Adipocyte (in vitro differentiated cells): ENCODE measurements at regions not wholly inside any gene's neighbourhood (a gene's known extent, or its start where the extent isn't known, plus 50 kb on each side); places are given as distances from the start of the nearest gene placed in this dataset.
"Not testable (repeated sequence)": the region's sequence is repeated elsewhere in the genome, so short reads cannot be mapped to it uniquely, and the experiment has no call there.

Experiments
- DNase-seq: peaks from one replicate; pipeline ENCODE4 v3.0.0-alpha.2; 2015; ENCODE audit warnings: low read depth
- H3K27me3 ChIP-seq: replicated peaks from 2 replicates; pipeline ENCODE4 v1.7.0; 2013; ENCODE audit warnings: mild to moderate bottlenecking, low read length, moderate library complexity; ENCODE audit not compliant: control insufficient read depth, insufficient read depth
- H3K36me3 ChIP-seq: 2 replicates; pipeline ENCODE4 v1.7.0; 2013; ENCODE audit warnings: low read length, mild to moderate bottlenecking, moderate library complexity; ENCODE audit not compliant: control insufficient read depth, insufficient read depth, severe bottlenecking
- H3K4me1 ChIP-seq: 2 replicates; pipeline ENCODE4 v1.7.0; 2013; ENCODE audit warnings: mild to moderate bottlenecking, low read length, moderate library complexity; ENCODE audit not compliant: control insufficient read depth, insufficient read depth
- H3K4me3 ChIP-seq: 2 replicates; pipeline ENCODE4 v1.7.0; 2013; ENCODE audit warnings: mild to moderate bottlenecking, low read length, moderate library complexity
- H3K9ac ChIP-seq: 2 replicates; pipeline ENCODE4 v1.7.0; 2013; ENCODE audit warnings: mild to moderate bottlenecking, low read length, moderate library complexity
- H3K9me3 ChIP-seq: 2 replicates; pipeline ENCODE4 v1.7.0; 2013; ENCODE audit warnings: mild to moderate bottlenecking, low read length, moderate library complexity; ENCODE audit not compliant: control insufficient read depth

GRCh38 chr16:52149003-52149402 lies 397.9 kb downstream of the TOX3 start:
- Histone ChIP-seq H3K4me1 (no peaks in the 10 kb centered on the region), H3K36me3 (no peaks in the 10 kb centered on the region), H3K4me3 (no peak overlapping the region), H3K9ac (no peak overlapping the region), H3K9me3 (no peaks in the 10 kb centered on the region), H3K27me3 (no peaks in the 10 kb centered on the region)
- DNase-seq, result no peak

DNA sequence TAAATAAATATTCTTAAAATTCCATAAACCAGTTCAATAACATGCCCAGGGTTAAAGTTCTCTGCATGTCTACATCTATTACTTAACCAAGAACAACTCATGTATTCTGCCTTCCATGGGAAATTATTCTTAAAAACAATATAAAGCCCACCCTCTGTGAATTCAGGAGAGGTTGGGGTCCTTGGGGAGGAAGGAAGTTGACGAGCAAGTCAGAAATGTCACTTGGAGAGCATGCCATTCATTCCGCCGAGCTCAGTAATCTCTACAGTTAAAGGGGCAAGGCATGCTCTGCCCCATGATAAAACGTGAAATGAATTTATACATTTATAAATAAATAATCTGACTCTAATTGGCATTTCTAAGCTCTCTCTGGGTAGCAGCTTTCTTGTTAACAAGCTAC lies 405.1 kb downstream of the TOX3 start:
- no peak for DNase-seq
- no peak overlapping the region for H3K9ac ChIP-seq
- H3K36me3 ChIP-seq, result no peaks in the 10 kb centered on the region
- H3K9me3 ChIP-seq, result no peaks in the 10 kb centered on the region
- H3K27me3 ChIP-seq, result no peaks in the 10 kb centered on the region
- no peak overlapping the region for H3K4me3 ChIP-seq
- no peaks in the 10 kb centered on the region for H3K4me1 ChIP-seq

- Histone ChIP-seq H3K4me3 (no peak overlapping the region), H3K36me3 (no peaks in the 10 kb centered on the region), H3K4me1 (no peaks in the 10 kb centered on the region), H3K9me3 (no peaks in the 10 kb centered on the region), H3K9ac (no peak overlapping the region), H3K27me3 (no peaks in the 10 kb centered on the region)
- DNase-seq, result no peak
Observed at GRCh38 chr16:52128361-52128760, 418.6 kb downstream of the TOX3 start.

DNA sequence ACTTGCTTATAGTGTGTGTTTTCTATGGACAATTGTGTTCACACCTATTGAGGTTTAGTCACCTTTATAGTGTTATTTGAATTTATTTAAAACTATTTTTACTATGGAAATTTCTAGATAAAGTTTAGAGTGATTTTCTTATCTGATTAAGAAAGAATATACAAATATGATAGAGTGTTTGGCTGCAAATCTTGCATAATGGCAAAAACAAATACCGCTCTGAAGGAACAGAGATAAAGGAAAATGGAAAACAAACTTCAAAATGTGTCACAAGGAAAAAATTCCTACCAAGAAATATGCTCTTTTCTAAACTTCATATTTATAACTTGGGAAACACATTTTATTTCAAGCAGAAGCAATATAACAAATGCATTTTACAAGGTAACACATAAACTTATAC lies 423.1 kb downstream of the TOX3 start:
- Histone ChIP-seq H3K9me3 (peaks cover 9% of the 10 kb centered on the region), H3K27me3 (no peaks in the 10 kb centered on the region), H3K4me1 (no peaks in the 10 kb centered on the region), H3K36me3 (no peaks in the 10 kb centered on the region), H3K4me3 (no peak overlapping the region), H3K9ac (no peak overlapping the region)
- DNase-seq, result no peak

GRCh38 chr16:52123061-52123839 lies 423.7 kb downstream of the TOX3 start:
- H3K4me3 ChIP-seq, result no peak overlapping the region
- no peak overlapping the region for H3K9ac ChIP-seq
- no peak for DNase-seq
- H3K36me3 ChIP-seq, result no peaks in the 10 kb centered on the region
- H3K27me3 ChIP-seq, result no peaks in the 10 kb centered on the region
- H3K9me3 ChIP-seq, result peaks cover 9% of the 10 kb centered on the region
- H3K4me1 ChIP-seq, result no peaks in the 10 kb centered on the region

DNA sequence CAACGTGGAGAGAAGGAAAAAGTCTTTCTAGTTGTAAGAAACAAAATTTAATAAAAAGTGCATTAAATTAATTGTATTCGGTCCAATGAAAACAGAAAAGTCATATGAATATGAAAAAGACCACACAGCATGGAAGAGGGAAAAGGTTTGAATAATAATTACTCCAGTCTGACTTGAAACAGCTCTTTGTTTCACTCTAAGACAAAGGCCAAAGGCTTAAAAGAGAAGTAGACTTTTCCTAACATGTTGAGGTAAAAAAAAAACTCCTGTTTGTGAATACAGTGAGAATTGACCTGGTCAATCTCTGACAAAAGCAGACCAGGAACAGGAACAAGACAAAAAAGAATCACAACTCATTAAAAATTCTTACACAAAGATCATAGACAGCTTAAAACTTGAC lies 429.8 kb downstream of the TOX3 start:
- no peak overlapping the region for H3K9ac ChIP-seq
- no peak for DNase-seq
- no peak overlapping the region for H3K4me3 ChIP-seq
- H3K36me3 ChIP-seq, result no peaks in the 10 kb centered on the region
- H3K9me3 ChIP-seq, result peaks cover 9% of the 10 kb centered on the region
- no peaks in the 10 kb centered on the region for H3K4me1 ChIP-seq
- H3K27me3 ChIP-seq, result no peaks in the 10 kb centered on the region

- Histone ChIP-seq H3K9me3 (no peaks in the 10 kb centered on the region), H3K27me3 (no peaks in the 10 kb centered on the region), H3K4me1 (no peaks in the 10 kb centered on the region), H3K9ac (no peak overlapping the region), H3K36me3 (no peaks in the 10 kb centered on the region), H3K4me3 (no peak overlapping the region)
- no peak for DNase-seq
Observed at GRCh38 chr16:52114379-52114778, 432.6 kb downstream of the TOX3 start.

- no peaks in the 10 kb centered on the region for H3K4me1 ChIP-seq
- H3K36me3 ChIP-seq, result no peaks in the 10 kb centered on the region
- H3K4me3 ChIP-seq, result no peak overlapping the region
- no peaks in the 10 kb centered on the region for H3K27me3 ChIP-seq
- H3K9me3 ChIP-seq, result no peaks in the 10 kb centered on the region
- H3K9ac ChIP-seq, result no peak overlapping the region
- no peak for DNase-seq
Observed at GRCh38 chr16:52113533-52114183, 433.3 kb downstream of the TOX3 start.

DNA sequence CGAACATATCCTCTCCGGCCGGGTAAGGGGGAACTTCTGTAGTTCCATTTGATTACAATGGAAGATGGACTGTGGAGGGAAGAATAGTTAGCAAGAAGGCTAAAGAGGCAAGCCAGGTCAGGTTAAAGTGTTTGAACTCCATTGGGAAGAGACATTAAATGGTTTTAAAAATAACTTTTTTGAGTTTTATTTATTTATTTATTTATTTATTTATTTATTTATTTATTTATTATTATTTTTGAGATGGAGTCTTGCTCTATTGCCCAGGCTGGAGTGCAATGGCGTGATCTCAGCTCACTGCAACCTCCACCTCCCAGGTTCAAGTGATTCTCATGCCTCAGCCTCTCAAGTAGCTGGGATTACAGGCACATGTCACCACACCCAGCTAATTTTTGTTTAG lies 441.9 kb downstream of the TOX3 start:
- H3K36me3 ChIP-seq, H3K4me1 ChIP-seq, H3K9ac ChIP-seq, H3K4me3 ChIP-seq, H3K27me3 ChIP-seq, DNase-seq, H3K9me3 ChIP-seq: not testable (repeated sequence)

GRCh38 chr16:52103791-52104190 lies 443.2 kb downstream of the TOX3 start:
- no peak for DNase-seq
- Histone ChIP-seq H3K27me3 (no peaks in the 10 kb centered on the region), H3K9me3 (no peaks in the 10 kb centered on the region), H3K9ac (no peak overlapping the region), H3K36me3 (no peaks in the 10 kb centered on the region), H3K4me3 (no peak overlapping the region), H3K4me1 (no peaks in the 10 kb centered on the region)

GRCh38 chr16:52101246-52101645 lies 445.7 kb downstream of the TOX3 start:
- Histone ChIP-seq H3K9ac (no peak overlapping the region), H3K9me3 (no peaks in the 10 kb centered on the region), H3K4me3 (no peak overlapping the region), H3K27me3 (peaks cover 9% of the 10 kb centered on the region), H3K4me1 (no peaks in the 10 kb centered on the region), H3K36me3 (no peaks in the 10 kb centered on the region)
- no peak for DNase-seq
